Right lobe of liver (tissue), 6 donors: ENCODE measurements at regions not wholly inside any gene's neighbourhood (a gene's known extent, or its start where the extent isn't known, plus 50 kb on each side); places are given as distances from the start of the nearest gene placed in this dataset.

Experiments used
- ATAC-seq, 4 donors: fragments of 200-7000 bp; cut with Tn5 transposase; one replicate each; pipeline ENCODE4 v1.9.1; 2020; ENCODE audit warnings: mild to moderate bottlenecking in 4 of 4, moderate library complexity in 4 of 4
- DNase-seq, 3 donors: peaks; one replicate each; pipeline ENCODE4 v3.0.0-alpha.2; 2020
- H3K27ac ChIP-seq, 3 donors: fragments of 200-600 bp; one replicate each; pipeline ENCODE4 v1.8.0; 2022
- H3K27me3 ChIP-seq, 2 donors: fragments of 200-600 bp; one replicate each; pipeline ENCODE4 v1.8.0; 2022
- H3K36me3 ChIP-seq, 4 donors: fragments of 200-600 bp; sonication (generic) in 1 of 4; one replicate each; pipeline versions ENCODE4 v1.5.1 to v1.8.0; 2017 to 2022; ENCODE audit warnings: control low read depth in 1 of 4
- H3K4me1 ChIP-seq, 4 donors: fragments of 200-600 bp; sonication (generic) in 1 of 4; one replicate each; pipeline versions ENCODE4 v1.5.1 to v1.8.0; 2017 to 2022; ENCODE audit warnings: control low read depth in 1 of 4
- H3K4me3 ChIP-seq, 3 donors: fragments of 200-600 bp; one replicate each; pipeline ENCODE4 v1.8.0; 2022
- H3K9me3 ChIP-seq, 4 donors: fragments of 200-600 bp; sonication (generic) in 1 of 4; one replicate each; pipeline versions ENCODE4 v1.5.1 to v1.8.0; 2017 to 2022; ENCODE audit warnings: control low read depth in 1 of 4
- POLR2A ChIP-seq: fragments of 450-650 bp; IDR thresholded peaks from one replicate; pipeline ENCODE4 v1.6.1; 2017; ENCODE audit warnings: antibody characterized with exemption, mild to moderate bottlenecking
- WGBS: methylation state at CpG from one replicate; pipeline ENCODE4 v1.1.6; 2018; ENCODE audit warnings: low coverage, low lambda C conversion rate; ENCODE audit not compliant: insufficient coverage; ENCODE audit errors: missing lambda C conversion rate; 5-methylcytosine and 5-hydroxymethylcytosine counted together
- intact Hi-C, 2 donors: fragments of 100-400 bp; cut with DNase I; formaldehyde crosslinking; loops; one replicate each; pipeline versions ENCODE4 v1.11.2 to v1.14.1; 2022
- TF ChIP-seq, protein P1 (sequence below), 4 donors: fragments of 200-600 bp in 3 of 4; fragments of 450-650 bp in 1 of 4; IDR thresholded peaks; one replicate each; pipeline versions ENCODE4 v1.5.1 to v1.8.0; 2016 to 2022; ENCODE audit warnings: antibody characterized with exemption in 4 of 4, mild to moderate bottlenecking in 2 of 4
- donor health status: DM: no; HTN: yes; CAD: no.
- donor health status: DM: no; HTN: no; CAD: no.
- donor health status: DM: no; HTN: no; CAD: no.
- donor health status: DM: no; HTN: yes; CAD: no.
- donor health status: DM: no; HTN: yes; CAD: no.

DNA sequence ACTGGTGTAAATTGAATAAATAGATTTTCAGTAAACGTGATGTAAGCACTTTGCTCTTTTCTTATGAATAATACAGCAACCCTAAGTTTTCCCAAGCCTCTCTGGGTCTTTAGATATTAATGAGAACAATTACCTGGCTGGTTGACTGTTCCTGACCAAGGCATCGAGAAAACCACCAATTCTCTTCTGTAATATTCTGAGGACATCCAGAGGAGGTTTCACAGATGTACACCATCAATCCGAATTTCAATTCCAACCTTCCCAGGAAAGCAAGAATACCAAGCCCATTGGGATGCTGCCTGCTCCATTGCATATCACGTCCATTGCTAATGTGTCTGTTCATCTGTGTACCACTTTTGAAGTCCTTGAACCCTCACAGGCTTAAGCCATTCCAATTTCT, 571.8 kb downstream of the NUP35 start:
- intact Hi-C loops, result no loop called here
- Histone ChIP-seq H3K4me1 (no peaks in the 10 kb centered on the region), H3K4me3 (no peak overlapping the region), H3K27me3 (no peaks in the 10 kb centered on the region), H3K9me3 (no peaks in the 10 kb centered on the region), H3K27ac (no peak overlapping the region), H3K36me3 (no peaks in the 10 kb centered on the region)
- ATAC-seq, result no peak
- WGBS, result 27% methylated on average over 4 of the region's 4 CpGs
- DNase-seq, result no peak
- TF ChIP-seq POLR2A, result no peak
- TF ChIP-seq, protein P1, sequence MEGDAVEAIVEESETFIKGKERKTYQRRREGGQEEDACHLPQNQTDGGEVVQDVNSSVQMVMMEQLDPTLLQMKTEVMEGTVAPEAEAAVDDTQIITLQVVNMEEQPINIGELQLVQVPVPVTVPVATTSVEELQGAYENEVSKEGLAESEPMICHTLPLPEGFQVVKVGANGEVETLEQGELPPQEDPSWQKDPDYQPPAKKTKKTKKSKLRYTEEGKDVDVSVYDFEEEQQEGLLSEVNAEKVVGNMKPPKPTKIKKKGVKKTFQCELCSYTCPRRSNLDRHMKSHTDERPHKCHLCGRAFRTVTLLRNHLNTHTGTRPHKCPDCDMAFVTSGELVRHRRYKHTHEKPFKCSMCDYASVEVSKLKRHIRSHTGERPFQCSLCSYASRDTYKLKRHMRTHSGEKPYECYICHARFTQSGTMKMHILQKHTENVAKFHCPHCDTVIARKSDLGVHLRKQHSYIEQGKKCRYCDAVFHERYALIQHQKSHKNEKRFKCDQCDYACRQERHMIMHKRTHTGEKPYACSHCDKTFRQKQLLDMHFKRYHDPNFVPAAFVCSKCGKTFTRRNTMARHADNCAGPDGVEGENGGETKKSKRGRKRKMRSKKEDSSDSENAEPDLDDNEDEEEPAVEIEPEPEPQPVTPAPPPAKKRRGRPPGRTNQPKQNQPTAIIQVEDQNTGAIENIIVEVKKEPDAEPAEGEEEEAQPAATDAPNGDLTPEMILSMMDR (IDR thresholded peaks at IDR 0.05), result no peak

DNA sequence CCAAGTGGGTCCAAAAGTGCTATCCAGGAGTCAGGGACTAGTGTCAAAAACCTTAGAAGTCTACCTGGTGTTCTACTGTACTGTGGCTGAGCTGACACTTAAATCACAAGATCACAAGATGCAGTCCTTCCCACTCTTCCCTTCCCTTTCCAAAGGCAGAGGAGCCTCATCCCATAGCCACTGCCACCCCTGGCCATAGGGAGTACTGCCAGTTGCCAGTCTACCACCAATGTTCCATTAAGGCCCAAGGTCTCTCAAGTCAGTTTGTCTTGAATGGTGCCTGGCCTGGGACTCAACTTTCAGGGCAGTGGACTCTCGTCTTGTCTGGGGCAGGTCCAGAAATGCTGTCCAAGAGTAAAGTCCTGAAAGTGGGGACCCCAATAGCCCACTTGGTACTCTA, 585.6 kb downstream of the NUP35 start:
- Histone ChIP-seq H3K27me3 (no peaks in the 10 kb centered on the region), H3K9me3 (no peaks in the 10 kb centered on the region), H3K4me1 (peaks cover 0 to 3% (median 0%) of the 10 kb centered on the region in 4 donors), H3K36me3 (no peaks in the 10 kb centered on the region), H3K27ac (no peak overlapping the region), H3K4me3 (no peak overlapping the region)
- ATAC-seq (no peak), DNase-seq (no peak)
- WGBS, result 67% methylated on average over 1 of the region's 1 CpG
- no peak for TF ChIP-seq POLR2A
- TF ChIP-seq, protein P1 (IDR thresholded peaks at IDR 0.05), result no peak
- intact Hi-C loops, result no loop called here

DNA sequence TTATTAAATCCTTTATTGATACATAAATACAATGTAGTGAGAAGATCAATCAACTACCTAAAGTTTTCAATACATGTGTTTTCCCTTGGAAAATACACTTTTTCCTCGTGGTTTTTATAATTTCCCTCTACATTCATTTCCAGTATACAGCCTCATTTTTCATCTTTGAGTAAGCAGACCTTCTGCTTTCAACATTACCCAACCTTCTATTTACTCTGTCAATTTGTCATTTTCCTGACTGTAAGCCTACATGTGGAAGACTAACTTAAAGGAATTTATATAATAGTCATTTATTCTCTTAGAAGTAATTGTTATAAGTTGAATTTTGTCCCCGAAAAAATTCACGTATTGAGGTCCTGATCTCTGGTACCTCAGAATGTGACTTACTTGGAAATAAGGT, 594.0 kb downstream of the NUP35 start:
- Histone ChIP-seq H3K27ac (no peak overlapping the region), H3K9me3 (no peaks in the 10 kb centered on the region), H3K36me3 (no peaks in the 10 kb centered on the region), H3K4me1 (peaks cover 0 to 2% (median 0%) of the 10 kb centered on the region in 4 donors), H3K4me3 (no peak overlapping the region), H3K27me3 (no peaks in the 10 kb centered on the region)
- ATAC-seq (no peak), DNase-seq (no peak)
- 51% methylated on average over 3 of the region's 3 CpGs for WGBS
- intact Hi-C loops, result no loop called here
- TF ChIP-seq, protein P1 (IDR thresholded peaks at IDR 0.05), result no peak
- TF ChIP-seq POLR2A, result no peak

DNA sequence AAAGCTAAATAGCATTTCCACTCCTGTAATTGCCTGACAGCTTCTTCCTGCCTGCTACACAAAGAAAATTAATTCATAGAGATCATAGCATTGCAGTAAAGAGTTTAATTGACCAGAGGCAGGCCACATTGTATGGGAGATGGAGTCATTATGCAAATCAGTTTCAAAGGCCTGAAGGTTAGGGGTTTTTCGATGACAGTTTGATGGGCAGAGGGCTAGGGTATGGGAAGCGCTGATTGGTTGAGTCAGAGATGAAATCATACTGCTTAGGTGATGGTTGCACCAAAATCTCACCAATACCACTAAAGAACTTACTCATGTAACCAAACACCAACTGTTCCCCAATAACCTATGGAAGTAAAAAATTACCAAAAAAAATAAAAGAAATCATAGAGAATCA, 599.0 kb downstream of the NUP35 start:
- no peaks in the 10 kb centered on the region for H3K4me1 ChIP-seq
- no peak for ATAC-seq
- TF ChIP-seq, protein P1 (IDR thresholded peaks at IDR 0.05), result no peak
- TF ChIP-seq POLR2A, result no peak
- no peak overlapping the region for H3K27ac ChIP-seq
- H3K36me3 ChIP-seq, result no peaks in the 10 kb centered on the region
- intact Hi-C loops, result no loop called here
- H3K4me3 ChIP-seq, result no peak overlapping the region
- H3K9me3 ChIP-seq, result no peaks in the 10 kb centered on the region
- WGBS, result 34% methylated on average over 2 of the region's 2 CpGs
- H3K27me3 ChIP-seq, result no peaks in the 10 kb centered on the region
- no peak for DNase-seq

GRCh38 chr2:183729380-183729779, 605.1 kb downstream of the NUP35 start:
- no peak overlapping the region for H3K4me3 ChIP-seq
- WGBS, result 33% methylated on average over 2 of the region's 2 CpGs
- TF ChIP-seq, protein P1 (IDR thresholded peaks at IDR 0.05), result no peak
- no peak for TF ChIP-seq POLR2A
- H3K4me1 ChIP-seq, result no peaks in the 10 kb centered on the region
- intact Hi-C loops, result no loop called here
- no peaks in the 10 kb centered on the region for H3K9me3 ChIP-seq
- H3K36me3 ChIP-seq, result no peaks in the 10 kb centered on the region
- H3K27me3 ChIP-seq, result no peaks in the 10 kb centered on the region
- no peak overlapping the region for H3K27ac ChIP-seq
- DNase-seq (no peak), ATAC-seq (no peak)
